ENCODE measurements at regions not wholly inside any gene's neighbourhood (a gene's known extent, or its start where the extent isn't known, plus 50 kb on each side); places are given as distances from the start of the nearest gene placed in this dataset.

- DNase-seq (ENCODE audit: low spot score), result no peak
Measured at GRCh38 chr4:110278127-110278526, 79.7 kb upstream of the ELOVL6 start.

- DNase-seq (ENCODE audit: low spot score), result no peak
Measured at GRCh38 chr4:110275871-110276270, 77.5 kb upstream of the ELOVL6 start.

- DNase-seq (ENCODE audit: low spot score), result no peak
Measured at GRCh38 chr4:110271986-110272385, 73.6 kb upstream of the ELOVL6 start.

GRCh38 chr4:110270492-110271197, 72.2 kb upstream of the ELOVL6 start:
- no peak for DNase-seq (ENCODE audit: low spot score)

- DNase-seq (ENCODE audit: low spot score), result no peak
Measured at GRCh38 chr4:110268790-110269189, 70.4 kb upstream of the ELOVL6 start.

GRCh38 chr4:110268352-110268751, 69.9 kb upstream of the ELOVL6 start:
- no peak for DNase-seq (ENCODE audit: low spot score)

- no peak for DNase-seq (ENCODE audit: low spot score)
Measured at GRCh38 chr4:110266136-110266535, 67.7 kb upstream of the ELOVL6 start.

- no peak for DNase-seq (ENCODE audit: low spot score)
Measured at GRCh38 chr4:110265001-110265400, 66.6 kb upstream of the ELOVL6 start.

GRCh38 chr4:110260299-110260698, 61.9 kb upstream of the ELOVL6 start:
- no peak for DNase-seq (ENCODE audit: low spot score)

- DNase-seq (ENCODE audit: low spot score), result no peak
Measured at GRCh38 chr4:110250023-110250387, 51.6 kb upstream of the ELOVL6 start.

- no peak for DNase-seq (ENCODE audit: low spot score)
Measured at GRCh38 chr4:110248831-110249253, 50.4 kb upstream of the ELOVL6 start.
